Hepatocyte (in vitro differentiated cells): ENCODE measurements at regions not wholly inside any gene's neighbourhood (a gene's known extent, or its start where the extent isn't known, plus 50 kb on each side); places are given as distances from the start of the nearest gene placed in this dataset.

ENCODE experiments used
- EZH2phosphoT487 ChIP-seq: fragments of 200-600 bp; sonication (generic); IDR thresholded peaks from one replicate; pipeline ENCODE4 v1.6.1; 2018; ENCODE audit warnings: antibody characterized with exemption, mild to moderate bottlenecking, low read depth, moderate library complexity; ENCODE audit not compliant: unreplicated experiment, severe bottlenecking
- TF ChIP-seq, protein P1 (sequence below): fragments of 200-600 bp; sonication (generic); IDR thresholded peaks from 2 replicates; pipeline ENCODE4 v1.5.1; 2016; ENCODE audit warnings: antibody characterized with exemption, mild to moderate bottlenecking; ENCODE audit not compliant: poor library complexity

DNA sequence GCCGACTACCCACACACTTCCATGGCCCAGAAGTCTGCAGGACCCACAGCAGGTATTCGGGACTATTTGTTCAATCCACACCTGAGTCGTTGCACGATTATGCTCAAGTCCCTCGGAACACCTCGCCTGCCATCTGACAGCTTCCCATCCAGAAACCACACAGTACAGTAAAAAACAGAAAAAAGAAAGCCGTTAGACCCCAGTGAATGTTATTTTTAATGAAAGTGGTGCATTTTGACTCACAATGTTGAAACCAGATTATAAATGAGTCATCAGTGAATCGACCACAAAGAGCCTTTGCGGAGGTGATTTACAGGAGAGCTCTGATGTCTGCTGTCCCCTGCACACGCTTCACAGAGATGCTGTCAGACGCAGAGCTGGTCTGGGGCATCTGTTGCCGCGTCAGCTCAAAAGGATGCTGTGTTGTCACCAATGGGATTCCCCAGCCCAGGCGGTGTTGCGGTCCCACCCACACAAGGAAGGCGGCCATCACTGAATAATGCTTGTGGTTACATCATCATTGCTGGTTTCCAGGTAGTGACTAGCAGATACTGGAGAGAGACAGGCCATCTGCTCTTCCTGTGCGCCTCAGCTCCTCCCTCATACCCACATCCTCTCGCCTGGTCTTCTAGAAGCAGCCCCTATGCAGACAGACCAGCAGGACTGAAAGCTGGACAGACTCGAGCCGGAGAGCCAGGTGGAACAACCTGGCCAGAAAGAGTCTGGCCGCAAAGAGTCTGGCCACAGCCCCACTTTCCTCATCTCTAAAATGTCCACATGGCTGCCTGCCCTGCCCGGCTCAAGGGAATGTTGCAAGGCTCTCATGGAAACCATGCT lies 116.8 kb downstream of the TOMM20 start:
- TF ChIP-seq, protein P1, sequence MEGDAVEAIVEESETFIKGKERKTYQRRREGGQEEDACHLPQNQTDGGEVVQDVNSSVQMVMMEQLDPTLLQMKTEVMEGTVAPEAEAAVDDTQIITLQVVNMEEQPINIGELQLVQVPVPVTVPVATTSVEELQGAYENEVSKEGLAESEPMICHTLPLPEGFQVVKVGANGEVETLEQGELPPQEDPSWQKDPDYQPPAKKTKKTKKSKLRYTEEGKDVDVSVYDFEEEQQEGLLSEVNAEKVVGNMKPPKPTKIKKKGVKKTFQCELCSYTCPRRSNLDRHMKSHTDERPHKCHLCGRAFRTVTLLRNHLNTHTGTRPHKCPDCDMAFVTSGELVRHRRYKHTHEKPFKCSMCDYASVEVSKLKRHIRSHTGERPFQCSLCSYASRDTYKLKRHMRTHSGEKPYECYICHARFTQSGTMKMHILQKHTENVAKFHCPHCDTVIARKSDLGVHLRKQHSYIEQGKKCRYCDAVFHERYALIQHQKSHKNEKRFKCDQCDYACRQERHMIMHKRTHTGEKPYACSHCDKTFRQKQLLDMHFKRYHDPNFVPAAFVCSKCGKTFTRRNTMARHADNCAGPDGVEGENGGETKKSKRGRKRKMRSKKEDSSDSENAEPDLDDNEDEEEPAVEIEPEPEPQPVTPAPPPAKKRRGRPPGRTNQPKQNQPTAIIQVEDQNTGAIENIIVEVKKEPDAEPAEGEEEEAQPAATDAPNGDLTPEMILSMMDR = no peak
- no peak for TF ChIP-seq EZH2phosphoT487
